Lung (tissue), 11 donors: ENCODE measurements at regions not wholly inside any gene's neighbourhood (a gene's known extent, or its start where the extent isn't known, plus 50 kb on each side); places are given as distances from the start of the nearest gene placed in this dataset.

Experiments
- ATAC-seq: fragments of 200-7000 bp; cut with Tn5 transposase; one replicate; pipeline ENCODE4 v1.9.1; 2020; ENCODE audit warnings: moderate number of reproducible peaks; ENCODE audit not compliant: insufficient read depth, low FRiP score
- DNase-seq, 3 donors: peaks; one replicate each; pipeline ENCODE4 v3.0.0-alpha.2; 2013 to 2017
- H3K27ac ChIP-seq, 2 donors: one replicate each; pipeline ENCODE4 v1.5.1; 2013; ENCODE audit warnings: mild to moderate bottlenecking in 2 of 2, moderate library complexity in 2 of 2, control low read depth in 1 of 2, inconsistent platforms in 1 of 2, low read depth in 1 of 2, low read length in 1 of 2
- H3K27me3 ChIP-seq, 3 donors: one replicate each; pipeline ENCODE4 v1.5.1; 2013; ENCODE audit warnings: low read length in 2 of 3; ENCODE audit not compliant: control insufficient read depth in 3 of 3, insufficient read depth in 3 of 3
- H3K36me3 ChIP-seq, 4 donors: one replicate each; pipeline ENCODE4 v1.5.1; 2013; ENCODE audit warnings: low read length in 4 of 4, mild to moderate bottlenecking in 1 of 4, moderate library complexity in 1 of 4; ENCODE audit not compliant: control insufficient read depth in 4 of 4, insufficient read depth in 4 of 4
- H3K4me1 ChIP-seq, 5 donors: one replicate each; pipeline ENCODE4 v1.5.1; 2013; ENCODE audit warnings: low read length in 5 of 5, mild to moderate bottlenecking in 2 of 5, moderate library complexity in 1 of 5; ENCODE audit not compliant: control insufficient read depth in 5 of 5, insufficient read depth in 5 of 5
- H3K4me3 ChIP-seq: one replicate; pipeline ENCODE4 v1.5.1; 2013; ENCODE audit warnings: mild to moderate bottlenecking, control low read depth, moderate library complexity
- H3K9ac ChIP-seq, 2 donors: one replicate each; pipeline ENCODE4 v1.5.1; 2013; ENCODE audit warnings: low read length in 2 of 2, control low read depth in 1 of 2; ENCODE audit not compliant: insufficient read depth in 1 of 2
- H3K9me3 ChIP-seq, 4 donors: one replicate each; pipeline ENCODE4 v1.5.1; 2013; ENCODE audit warnings: low read length in 3 of 4, mild to moderate bottlenecking in 1 of 4, moderate library complexity in 1 of 4; ENCODE audit not compliant: control insufficient read depth in 4 of 4, insufficient read depth in 3 of 4
- CTCF ChIP-seq: IDR thresholded peaks from 2 replicates; pipeline ENCODE4 v1.5.1; 2012; ENCODE audit warnings: mild to moderate bottlenecking; ENCODE audit errors: control extremely low read depth, extremely low read depth
- WGBS, 2 donors: extraction: QIAGEN DNeasy Blood & Tissue Kit; methylation state at CpG; one replicate each; pipeline ENCODE4 v1.1.7; 2013; 5-methylcytosine and 5-hydroxymethylcytosine counted together
- donor health status: control.
- donor health status: control.
- donor health status: Bipolar disorder and iron deficiency.
- donor health status: healthy.
- donor health status: DM: yes; HTN: yes; CAD: no.

DNA sequence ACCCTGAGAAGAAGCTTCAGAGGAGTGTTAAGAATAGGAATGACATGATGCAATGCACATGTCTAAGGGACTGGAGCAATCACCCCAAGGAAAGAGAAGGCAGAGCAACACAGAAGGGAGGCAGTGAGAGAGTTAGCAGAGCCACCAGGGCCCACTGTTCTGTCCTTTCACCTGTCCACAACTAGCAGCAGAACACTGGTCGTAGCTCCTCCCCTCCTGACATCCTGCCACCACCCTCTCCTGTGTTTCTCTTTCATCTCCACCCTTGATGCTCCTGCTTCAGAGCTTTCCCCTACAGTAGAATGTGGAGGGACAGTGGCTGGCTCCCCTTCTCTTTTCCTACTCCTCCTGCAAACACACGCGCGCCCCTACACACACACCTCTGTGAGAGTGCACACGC, 483.4 kb upstream of the KIF2A start:
- TF ChIP-seq CTCF = no peak
- no peaks in the 10 kb centered on the region for H3K36me3 ChIP-seq
- H3K27ac ChIP-seq = no peak overlapping the region
- no peak for ATAC-seq
- peaks cover 0 to 13% (median 0%) of the 10 kb centered on the region in 5 donors for H3K4me1 ChIP-seq
- H3K27me3 ChIP-seq = peaks cover 0 to 3% (median 0%) of the 10 kb centered on the region in 3 donors
- no peak for DNase-seq
- H3K9ac ChIP-seq = no peak overlapping the region
- H3K4me3 ChIP-seq = no peak overlapping the region
- 95 to 96% methylated on average over 5 of the region's 5 CpGs for WGBS, 2 donors
- H3K9me3 ChIP-seq = peaks cover 0 to 2% (median 0%) of the 10 kb centered on the region in 4 donors

- no peak for TF ChIP-seq CTCF
- Histone ChIP-seq H3K27ac (no peak overlapping the region), H3K36me3 (no peaks in the 10 kb centered on the region), H3K9me3 (peaks cover 0 to 2% (median 0%) of the 10 kb centered on the region in 4 donors), H3K27me3 (peaks cover 0 to 3% (median 0%) of the 10 kb centered on the region in 3 donors), H3K4me1 (peaks cover 0 to 17% (median 0%) of the 10 kb centered on the region in 5 donors), H3K9ac (no peak overlapping the region), H3K4me3 (no peak overlapping the region)
- ATAC-seq (no peak), DNase-seq (no peak)
- WGBS, 2 donors = 90 to 91% methylated on average over 10 of the region's 10 CpGs
Observed at GRCh38 chr5:61823065-61823464, 482.9 kb upstream of the KIF2A start.

GRCh38 chr5:61823781-61824180, 482.2 kb upstream of the KIF2A start:
- WGBS, 2 donors = 57 to 74% methylated on average over 2 of the region's 2 CpGs
- ATAC-seq (no peak), DNase-seq (no peak)
- H3K4me1 ChIP-seq = peaks cover 0 to 22% (median 6%) of the 10 kb centered on the region in 5 donors
- H3K9ac ChIP-seq = no peak overlapping the region
- H3K36me3 ChIP-seq = no peaks in the 10 kb centered on the region
- no peak for TF ChIP-seq CTCF
- peaks cover 0 to 3% (median 0%) of the 10 kb centered on the region in 3 donors for H3K27me3 ChIP-seq
- H3K4me3 ChIP-seq = no peak overlapping the region
- peaks cover 0 to 2% (median 0%) of the 10 kb centered on the region in 4 donors for H3K9me3 ChIP-seq
- no peak overlapping the region for H3K27ac ChIP-seq

DNA sequence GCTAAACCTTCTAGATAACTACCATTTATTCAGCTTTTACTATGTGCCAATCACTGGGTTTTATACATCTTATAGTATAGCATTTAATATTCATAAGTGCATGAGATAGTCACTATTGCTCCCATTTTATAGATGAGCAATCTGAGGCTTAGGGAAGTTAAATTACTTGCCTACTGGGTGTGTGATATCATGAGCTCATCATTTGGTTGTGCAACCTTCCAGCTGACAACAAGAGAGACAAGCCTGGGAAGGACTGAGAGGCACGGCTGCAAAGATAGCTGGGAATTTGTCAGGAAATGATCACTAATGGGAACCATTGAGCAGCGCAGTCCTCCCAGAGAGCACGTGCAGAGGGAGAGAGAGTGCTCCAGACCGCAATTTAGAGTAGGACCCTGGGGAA, 481.6 kb upstream of the KIF2A start:
- Histone ChIP-seq H3K27ac (no peak overlapping the region), H3K9me3 (peaks cover 0 to under 1% (median 0%) of the 10 kb centered on the region in 4 donors), H3K36me3 (no peaks in the 10 kb centered on the region), H3K27me3 (peaks cover 0 to 3% (median 0%) of the 10 kb centered on the region in 3 donors), H3K4me1 (peaks cover 0 to 28% (median 9%) of the 10 kb centered on the region in 5 donors), H3K9ac (no peak overlapping the region), H3K4me3 (no peak overlapping the region)
- DNase-seq (no peak), ATAC-seq (no peak)
- WGBS, 2 donors = 91 to 93% methylated on average over 4 of the region's 4 CpGs
- no peak for TF ChIP-seq CTCF
